ENCODE measurements at regions not wholly inside any gene's neighbourhood (a gene's known extent, or its start where the extent isn't known, plus 50 kb on each side); places are given as distances from the start of the nearest gene placed in this dataset.
"Not testable (repeated sequence)": the region's sequence is repeated elsewhere in the genome, so short reads cannot be mapped to it uniquely, and the experiment has no call there.

- H3K4me3 ChIP-seq = no peak overlapping the region
- H3K27me3 ChIP-seq = no peaks in the 10 kb centered on the region
- H3K4me1 ChIP-seq = no peaks in the 10 kb centered on the region
- H3K36me3 ChIP-seq = no peaks in the 10 kb centered on the region
- DNase-seq = no peak
- no peaks in the 10 kb centered on the region for H3K9me3 ChIP-seq
- intact Hi-C loops (cut with DNase I; ENCODE audit: low total_unique reads) = no loop called here
- TF ChIP-seq POLR2A (IDR thresholded peaks at IDR 0.05) = no peak
- no peak for TF ChIP-seq CTCF (IDR thresholded peaks at IDR 0.05)
- H3K27ac ChIP-seq = no peak overlapping the region
Measured at GRCh38 chrX:39431893-39432292, 630.6 kb downstream of the MID1IP1 start.

DNA sequence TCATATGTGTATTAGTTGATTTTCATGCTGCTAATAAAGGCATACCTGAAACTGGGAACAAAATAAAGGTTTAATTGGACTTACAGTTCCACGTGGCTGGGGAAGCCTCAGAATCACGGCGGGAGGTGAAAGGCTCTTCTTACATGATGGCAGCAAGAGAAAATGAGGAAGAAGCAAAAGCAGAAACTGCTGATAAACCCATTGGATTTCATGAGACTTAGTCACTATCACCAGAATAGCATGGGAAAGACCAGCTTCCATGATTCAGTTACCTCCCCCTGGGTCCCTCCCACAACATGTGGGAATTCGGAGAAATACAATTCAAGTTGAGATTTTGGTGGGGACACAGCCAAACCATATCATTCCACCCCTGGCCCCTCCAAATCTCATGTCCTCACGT lies 633.4 kb downstream of the MID1IP1 start:
- DNase-seq; intact Hi-C loops (cut with DNase I; ENCODE audit: low total_unique reads); H3K27ac ChIP-seq; H3K4me3 ChIP-seq; H3K4me1 ChIP-seq; H3K36me3 ChIP-seq; H3K27me3 ChIP-seq; H3K9me3 ChIP-seq: not testable (repeated sequence)

GRCh38 chrX:39436538-39436937 lies 635.3 kb downstream of the MID1IP1 start:
- H3K36me3 ChIP-seq; H3K4me1 ChIP-seq; H3K27me3 ChIP-seq; intact Hi-C loops (cut with DNase I; ENCODE audit: low total_unique reads); H3K9me3 ChIP-seq; H3K4me3 ChIP-seq; H3K27ac ChIP-seq; DNase-seq: not testable (repeated sequence)

DNA sequence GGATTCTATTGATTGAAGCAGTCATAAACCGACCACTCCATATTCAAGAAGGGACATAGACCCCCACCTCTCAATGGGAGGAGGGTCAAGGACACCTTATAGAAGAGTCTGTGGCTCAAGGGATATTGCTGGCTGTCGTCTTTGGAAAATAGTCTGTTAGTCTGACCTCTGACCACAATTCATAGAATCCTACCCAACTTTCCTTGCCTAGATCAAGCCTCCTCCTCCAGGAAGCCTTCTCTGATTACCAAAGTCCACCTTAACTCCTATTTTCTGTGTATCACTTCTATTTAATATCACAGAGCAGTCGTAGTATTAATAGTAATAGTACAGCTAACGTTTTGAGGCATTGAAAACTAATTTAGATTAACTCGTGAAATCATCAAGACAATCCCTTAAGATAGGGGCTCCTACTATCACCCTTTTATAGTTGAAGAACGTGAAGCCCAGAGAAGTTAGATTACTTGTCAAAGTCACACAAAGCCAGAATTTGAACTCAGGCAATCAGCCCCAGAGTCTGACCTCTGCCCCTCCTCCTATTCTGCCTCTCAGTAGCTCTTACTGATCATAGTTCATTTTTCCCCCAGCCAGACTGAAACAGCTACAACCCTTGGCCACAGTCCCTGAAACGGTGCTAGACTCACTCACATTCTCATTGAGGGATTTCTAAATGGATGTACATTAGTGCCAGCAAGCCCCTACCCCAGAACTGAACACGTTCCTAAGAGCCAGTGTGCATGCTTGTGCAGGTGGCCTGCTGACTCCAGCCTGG lies 636.6 kb downstream of the MID1IP1 start:
- Histone ChIP-seq H3K36me3 (no peaks in the 10 kb centered on the region), H3K27me3 (no peaks in the 10 kb centered on the region), H3K27ac (no peak overlapping the region), H3K4me3 (no peak overlapping the region), H3K9me3 (no peaks in the 10 kb centered on the region), H3K4me1 (no peaks in the 10 kb centered on the region)
- TF ChIP-seq POLR2A (IDR thresholded peaks at IDR 0.05) (no peak), CTCF (IDR thresholded peaks at IDR 0.05) (no peak)
- intact Hi-C loops (cut with DNase I; ENCODE audit: low total_unique reads) = no loop called here
- no peak for DNase-seq

GRCh38 chrX:39438603-39439602 lies 637.6 kb downstream of the MID1IP1 start:
- Histone ChIP-seq H3K27ac (no peak overlapping the region), H3K27me3 (no peaks in the 10 kb centered on the region), H3K4me1 (no peaks in the 10 kb centered on the region), H3K4me3 (no peak overlapping the region), H3K36me3 (no peaks in the 10 kb centered on the region), H3K9me3 (no peaks in the 10 kb centered on the region)
- DNase-seq = no peak
- intact Hi-C loops (cut with DNase I; ENCODE audit: low total_unique reads) = no loop called here
- TF ChIP-seq CTCF (IDR thresholded peaks at IDR 0.05) (no peak), POLR2A (IDR thresholded peaks at IDR 0.05) (no peak)

All from uterus (tissue), 3 donors.